Sigmoid colon (tissue), 4 donors: ENCODE measurements at regions not wholly inside any gene's neighbourhood (a gene's known extent, or its start where the extent isn't known, plus 50 kb on each side); places are given as distances from the start of the nearest gene placed in this dataset.
A peak's percentile ranks its signal among the peaks of the same experiment; 100 is the strongest.

Experiments
- CTCF ChIP-seq, 4 experiments: fragments of 450-650 bp in 3 of 4; fragments of 200-600 bp in 1 of 4; IDR thresholded peaks; one replicate each; pipeline ENCODE4 v1.5.1; 2016 to 2019; ENCODE audit warnings: antibody characterized with exemption in 4 of 4, mild to moderate bottlenecking in 3 of 4, moderate library complexity in 2 of 4
- EP300 ChIP-seq, 4 donors: sonication (generic); formaldehyde crosslinking; IDR thresholded peaks; one replicate each; pipeline ENCODE4 v1.6.1; 2017; ENCODE audit warnings: antibody characterized with exemption in 4 of 4
- POLR2A ChIP-seq, 2 donors: fragments of 450-650 bp; IDR thresholded peaks; one replicate each; pipeline ENCODE4 v1.6.1; 2016; ENCODE audit warnings: antibody characterized with exemption in 2 of 2, mild to moderate bottlenecking in 2 of 2, moderate library complexity in 2 of 2
- POLR2AphosphoS5 ChIP-seq, 4 donors: sonication (generic); formaldehyde crosslinking; IDR thresholded peaks; one replicate each; pipeline ENCODE4 v1.6.1; 2017; ENCODE audit warnings: antibody characterized with exemption in 4 of 4

GRCh38 chr16:85234310-85235204 lies 122.3 kb upstream of the CIBAR2 start:
- TF ChIP-seq CTCF (IDR thresholded peaks at IDR 0.05): no peak
- no peak for TF ChIP-seq POLR2A (IDR thresholded peaks at IDR 0.05)
- TF ChIP-seq POLR2AphosphoS5 (IDR thresholded peaks at IDR 0.05): peak in 3 of 4 donors; percentile 27 to 51 (median 30)
- TF ChIP-seq EP300 (IDR thresholded peaks at IDR 0.05): no peak
